Cardiac muscle cell (in vitro differentiated cells and primary cell): ENCODE measurements at regions not wholly inside any gene's neighbourhood (a gene's known extent, or its start where the extent isn't known, plus 50 kb on each side); places are given as distances from the start of the nearest gene placed in this dataset.
A peak's percentile ranks its signal among the peaks of the same experiment; 100 is the strongest.

Source experiments
- DNase-seq, 2 donors: peaks; one replicate each; pipeline versions ENCODE4 v3.0.0 to v3.0.0-alpha.2; 2010 to 2017; ENCODE audit warnings: low read depth in 1 of 2, low spot score in 1 of 2
- H3K27ac ChIP-seq: fragments of 200-600 bp; sonication (generic); 2 replicates; pipeline ENCODE4 v1.5.1; 2016
- H3K27me3 ChIP-seq: fragments of 200-600 bp; sonication (generic); 2 replicates; pipeline ENCODE4 v1.6.0; 2016; ENCODE audit warnings: control low read depth
- H3K36me3 ChIP-seq: fragments of 200-600 bp; sonication (generic); 2 replicates; pipeline ENCODE4 v1.5.1; 2016; ENCODE audit warnings: control low read depth
- H3K4me1 ChIP-seq: fragments of 200-600 bp; sonication (generic); 2 replicates; pipeline ENCODE4 v1.8.1; 2017; ENCODE audit warnings: low read depth, mild to moderate bottlenecking, mixed run types
- H3K4me3 ChIP-seq: fragments of 200-600 bp; sonication (generic); 2 replicates; pipeline ENCODE4 v1.5.1; 2016; ENCODE audit warnings: mild to moderate bottlenecking
- H3K9me3 ChIP-seq: fragments of 200-600 bp; sonication (generic); 2 replicates; pipeline ENCODE4 v1.5.1; 2017; ENCODE audit warnings: low read depth, mild to moderate bottlenecking, control low read depth
- TF ChIP-seq, protein P1 (sequence below): IDR thresholded peaks from 2 replicates; pipeline ENCODE4 v1.5.1; 2012; ENCODE audit warnings: low read depth, mild to moderate bottlenecking, low read length

- Histone ChIP-seq H3K9me3 (no peaks in the 10 kb centered on the region), H3K4me3 (no peak overlapping the region), H3K4me1 (no peaks in the 10 kb centered on the region)
These were observed 1077.0 kb downstream of the LRFN5 start for GRCh38 chr14:42683707-42684106.

GRCh38 chr14:42676636-42677035 lies 1070.0 kb downstream of the LRFN5 start:
- H3K27ac ChIP-seq, result no peak overlapping the region
- H3K27me3 ChIP-seq, result no peaks in the 10 kb centered on the region
- no peak overlapping the region for H3K4me3 ChIP-seq
- no peaks in the 10 kb centered on the region for H3K36me3 ChIP-seq
- no peaks in the 10 kb centered on the region for H3K9me3 ChIP-seq
- no peak for DNase-seq
- TF ChIP-seq, protein P1, sequence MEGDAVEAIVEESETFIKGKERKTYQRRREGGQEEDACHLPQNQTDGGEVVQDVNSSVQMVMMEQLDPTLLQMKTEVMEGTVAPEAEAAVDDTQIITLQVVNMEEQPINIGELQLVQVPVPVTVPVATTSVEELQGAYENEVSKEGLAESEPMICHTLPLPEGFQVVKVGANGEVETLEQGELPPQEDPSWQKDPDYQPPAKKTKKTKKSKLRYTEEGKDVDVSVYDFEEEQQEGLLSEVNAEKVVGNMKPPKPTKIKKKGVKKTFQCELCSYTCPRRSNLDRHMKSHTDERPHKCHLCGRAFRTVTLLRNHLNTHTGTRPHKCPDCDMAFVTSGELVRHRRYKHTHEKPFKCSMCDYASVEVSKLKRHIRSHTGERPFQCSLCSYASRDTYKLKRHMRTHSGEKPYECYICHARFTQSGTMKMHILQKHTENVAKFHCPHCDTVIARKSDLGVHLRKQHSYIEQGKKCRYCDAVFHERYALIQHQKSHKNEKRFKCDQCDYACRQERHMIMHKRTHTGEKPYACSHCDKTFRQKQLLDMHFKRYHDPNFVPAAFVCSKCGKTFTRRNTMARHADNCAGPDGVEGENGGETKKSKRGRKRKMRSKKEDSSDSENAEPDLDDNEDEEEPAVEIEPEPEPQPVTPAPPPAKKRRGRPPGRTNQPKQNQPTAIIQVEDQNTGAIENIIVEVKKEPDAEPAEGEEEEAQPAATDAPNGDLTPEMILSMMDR, result no peak
- no peaks in the 10 kb centered on the region for H3K4me1 ChIP-seq

More at GRCh38 chr14:42683707-42684106, 1077.0 kb downstream of the LRFN5 start:
- no peaks in the 10 kb centered on the region for H3K36me3 ChIP-seq
- no peaks in the 10 kb centered on the region for H3K27me3 ChIP-seq
- DNase-seq, result peak in 1 of 2 donors; percentile 1
- TF ChIP-seq, protein P1, result no peak
- H3K27ac ChIP-seq, result no peak overlapping the region

- Histone ChIP-seq H3K9me3 (no peaks in the 10 kb centered on the region), H3K4me3 (no peak overlapping the region), H3K36me3 (no peaks in the 10 kb centered on the region), H3K4me1 (peaks cover 4% of the 10 kb centered on the region), H3K27me3 (no peaks in the 10 kb centered on the region), H3K27ac (no peak overlapping the region)
- TF ChIP-seq, protein P1, result no peak
- no peak for DNase-seq
These were observed 1067.3 kb downstream of the LRFN5 start for GRCh38 chr14:42673963-42674362.

DNA sequence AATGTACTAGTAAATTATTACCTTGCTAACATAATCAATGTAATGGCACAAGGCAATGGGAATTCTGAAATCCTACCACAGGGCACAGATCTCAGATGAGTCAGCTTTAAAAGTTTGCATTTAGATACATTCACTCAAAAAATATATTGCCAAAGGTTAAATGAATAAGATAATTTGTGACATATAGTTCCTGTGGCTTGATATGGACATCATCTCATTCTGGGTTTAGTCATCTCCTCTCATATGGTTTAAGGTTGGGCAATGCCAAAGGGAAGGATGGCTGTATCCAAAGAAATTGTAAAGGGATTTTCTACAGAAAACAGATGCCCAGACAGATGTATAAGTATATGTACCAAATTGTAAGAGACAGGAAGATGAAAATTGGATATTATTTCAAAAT lies 1065.0 kb downstream of the LRFN5 start:
- Histone ChIP-seq H3K27me3 (no peaks in the 10 kb centered on the region), H3K36me3 (no peaks in the 10 kb centered on the region), H3K27ac (no peak overlapping the region), H3K4me3 (no peak overlapping the region), H3K4me1 (peaks cover 4% of the 10 kb centered on the region), H3K9me3 (no peaks in the 10 kb centered on the region)
- DNase-seq, result peak in 1 of 2 donors; percentile 2
- TF ChIP-seq, protein P1, result no peak

DNA sequence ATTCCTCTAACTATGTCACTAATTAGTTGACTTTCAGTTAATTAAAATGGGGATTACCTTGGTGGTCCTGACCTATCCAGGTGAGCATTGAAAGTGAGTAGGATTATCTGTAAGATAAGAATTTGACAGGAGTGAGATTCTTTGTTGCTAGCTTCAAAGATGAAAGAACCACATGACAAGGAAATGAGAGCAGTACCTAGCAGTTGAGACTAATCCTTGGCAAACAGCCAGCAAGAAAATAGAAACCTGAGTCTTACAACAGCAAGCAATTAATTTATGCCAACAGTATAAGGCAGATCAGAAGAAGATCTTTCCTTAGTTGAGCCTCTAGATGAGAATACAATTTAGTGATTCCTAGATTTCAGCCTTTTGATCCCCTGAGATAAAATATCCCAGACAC lies 1058.4 kb downstream of the LRFN5 start:
- no peaks in the 10 kb centered on the region for H3K9me3 ChIP-seq
- TF ChIP-seq, protein P1, result no peak
- no peak for DNase-seq

DNA sequence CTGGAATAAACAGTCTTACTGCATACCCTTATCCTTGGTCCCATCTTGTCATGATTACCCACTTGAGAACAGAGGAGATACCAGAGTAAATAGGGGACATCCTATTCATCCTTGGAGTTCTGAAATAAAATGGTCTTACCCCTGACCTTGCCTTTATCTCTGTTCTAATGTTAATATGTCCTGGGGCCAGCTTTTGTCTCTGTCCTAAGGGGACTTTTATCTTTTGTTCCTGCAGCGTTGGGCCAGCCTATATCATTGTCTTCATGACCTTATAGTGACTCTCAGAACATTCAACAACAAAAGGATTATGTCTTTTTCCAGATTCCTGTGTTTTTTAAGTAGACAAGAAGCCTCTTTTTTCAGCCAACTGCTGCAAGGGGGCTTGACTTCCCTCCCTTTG lies 1057.5 kb downstream of the LRFN5 start:
- TF ChIP-seq, protein P1, result no peak
- Histone ChIP-seq H3K4me1 (no peaks in the 10 kb centered on the region), H3K36me3 (no peaks in the 10 kb centered on the region), H3K4me3 (no peak overlapping the region), H3K27ac (no peak overlapping the region), H3K27me3 (no peaks in the 10 kb centered on the region), H3K9me3 (no peaks in the 10 kb centered on the region)
- no peak for DNase-seq

More for the DNA sequence above, 1058.4 kb downstream of the LRFN5 start:
- Histone ChIP-seq H3K4me1 (peaks cover 4% of the 10 kb centered on the region), H3K27ac (no peak overlapping the region), H3K4me3 (no peak overlapping the region), H3K27me3 (no peaks in the 10 kb centered on the region), H3K36me3 (no peaks in the 10 kb centered on the region)
